ENCODE measurements at regions not wholly inside any gene's neighbourhood (a gene's known extent, or its start where the extent isn't known, plus 50 kb on each side); places are given as distances from the start of the nearest gene placed in this dataset.

DNA sequence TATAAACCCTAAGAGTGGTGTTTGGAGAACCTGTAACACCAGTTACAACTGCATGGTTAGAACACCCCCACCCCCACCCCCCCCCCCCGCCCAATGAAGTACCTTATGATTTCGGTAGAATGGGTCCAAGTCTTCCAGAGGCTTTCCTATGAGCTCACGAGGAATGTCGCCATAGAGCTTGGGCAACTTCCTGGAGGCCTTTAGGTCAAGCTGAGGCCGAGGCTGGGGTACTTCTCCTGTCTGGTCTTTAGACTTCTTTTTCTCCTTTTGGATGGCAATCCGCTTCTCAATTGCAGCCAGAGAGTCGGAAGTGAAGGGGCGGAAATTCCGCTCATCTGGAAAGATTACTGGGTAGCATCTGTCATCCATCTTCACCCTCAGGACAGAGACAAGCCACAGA, 101.8 kb downstream of the SCN11A start:
- ATAC-seq (replicated peaks in 1 of 4), result no peak
- Histone ChIP-seq H3K27me3 (replicated peaks in 1 of 2; ENCODE audit: control insufficient read depth in 2 of 2, extremely low read depth in 1 of 2, insufficient read depth in 2 of 2, low read length in 1 of 2) (no peaks in the 10 kb centered on the region), H3K36me3 (ENCODE audit: control insufficient read depth in 2 of 2, extremely low read depth in 1 of 2, insufficient read depth in 1 of 2, low read length in 1 of 2) (no peaks in the 10 kb centered on the region), H3K27ac (ENCODE audit: low read length) (no peak overlapping the region), H3K9me3 (no peaks in the 10 kb centered on the region), H3K4me1 (ENCODE audit: control insufficient read depth in 1 of 2, extremely low read depth in 1 of 2, insufficient read depth in 2 of 2, low read length in 2 of 2) (no peaks in the 10 kb centered on the region), H3K4me3 (ENCODE audit: control insufficient read depth in 1 of 2, extremely low read depth in 1 of 2, low read length in 1 of 2) (no peak overlapping the region)
- DNase-seq, result no peak
- peaks cover 0 to 3% of the 10 kb centered on the region in 2 donors for H3K27me3 Mint-ChIP-seq
- POLR2A ChIA-PET, result no interaction called here
- H3K36me3 Mint-ChIP-seq, result no peaks in the 10 kb centered on the region
- no peak overlapping the region for H3K4me3 Mint-ChIP-seq
- 80% methylated on average over 3 of the region's 9 CpGs for WGBS (ENCODE audit: insufficient coverage)
- H3K27ac Mint-ChIP-seq, result no peak overlapping the region
- H3K9me3 Mint-ChIP-seq, result no peaks in the 10 kb centered on the region
- CTCF ChIA-PET, result no interaction called here
- no peaks in the 10 kb centered on the region for H3K4me1 Mint-ChIP-seq

GRCh38 chr3:38940394-38940793, 111.3 kb downstream of the SCN11A start:
- H3K27ac Mint-ChIP-seq, result no peak overlapping the region
- DNase-seq (no peak), ATAC-seq (replicated peaks in 1 of 4) (no peak)
- no peaks in the 10 kb centered on the region for H3K36me3 Mint-ChIP-seq
- H3K27me3 Mint-ChIP-seq, result peaks cover 2 to 3% of the 10 kb centered on the region in 2 donors
- H3K9me3 Mint-ChIP-seq, result peaks cover 0 to 4% (median 2%) of the 10 kb centered on the region in 3 donors
- H3K4me3 Mint-ChIP-seq, result no peak overlapping the region
- ChIA-PET POLR2A (no interaction called here), CTCF (no interaction called here)
- Histone ChIP-seq H3K4me3 (ENCODE audit: control insufficient read depth in 1 of 2, extremely low read depth in 1 of 2, low read length in 1 of 2) (no peak overlapping the region), H3K27me3 (replicated peaks in 1 of 2; ENCODE audit: control insufficient read depth in 2 of 2, extremely low read depth in 1 of 2, insufficient read depth in 2 of 2, low read length in 1 of 2) (peaks cover 0 to 5% of the 10 kb centered on the region in 2 experiments), H3K9me3 (no peaks in the 10 kb centered on the region), H3K4me1 (ENCODE audit: control insufficient read depth in 1 of 2, extremely low read depth in 1 of 2, insufficient read depth in 2 of 2, low read length in 2 of 2) (no peaks in the 10 kb centered on the region), H3K36me3 (ENCODE audit: control insufficient read depth in 2 of 2, extremely low read depth in 1 of 2, insufficient read depth in 1 of 2, low read length in 1 of 2) (no peaks in the 10 kb centered on the region), H3K27ac (ENCODE audit: low read length) (no peak overlapping the region)
- no CpG with 5 or more reads among the region's 3 CpGs for WGBS (ENCODE audit: insufficient coverage)
- H3K4me1 Mint-ChIP-seq, result no peaks in the 10 kb centered on the region

DNA sequence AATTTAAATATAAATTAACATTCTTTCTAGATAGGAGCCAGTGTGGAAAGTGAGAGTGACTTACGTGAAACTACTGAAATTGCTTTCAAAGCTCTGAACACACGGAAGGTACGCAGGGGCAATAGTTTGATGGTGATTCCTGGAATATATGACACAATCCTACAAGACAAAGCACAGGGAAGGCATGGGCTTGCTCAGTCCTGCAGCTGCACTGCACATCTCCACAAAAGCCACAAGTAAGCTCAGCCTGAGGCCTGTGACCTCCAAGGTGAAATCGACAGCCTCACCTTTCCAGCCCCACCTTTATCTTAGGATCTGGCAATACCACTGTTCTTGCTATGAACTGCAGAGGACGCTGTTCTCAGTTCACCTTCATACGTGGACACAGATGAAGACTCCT, 109.3 kb upstream of the SCN10A start:
- no peaks in the 10 kb centered on the region for H3K4me1 Mint-ChIP-seq
- no peaks in the 10 kb centered on the region for H3K36me3 ChIP-seq (ENCODE audit: control insufficient read depth in 2 of 2, extremely low read depth in 1 of 2, insufficient read depth in 1 of 2, low read length in 1 of 2)
- no peak overlapping the region for H3K27ac Mint-ChIP-seq
- H3K27me3 ChIP-seq (replicated peaks in 1 of 2; ENCODE audit: control insufficient read depth in 2 of 2, extremely low read depth in 1 of 2, insufficient read depth in 2 of 2, low read length in 1 of 2), result no peaks in the 10 kb centered on the region
- POLR2A ChIA-PET, result no interaction called here
- WGBS (ENCODE audit: insufficient coverage), result 75% methylated on average over 1 of the region's 6 CpGs
- no peaks in the 10 kb centered on the region for H3K36me3 Mint-ChIP-seq
- ATAC-seq (replicated peaks in 1 of 4) (no peak), DNase-seq (no peak)
- CTCF ChIA-PET, result no interaction called here
- H3K4me3 ChIP-seq (ENCODE audit: control insufficient read depth in 1 of 2, extremely low read depth in 1 of 2, low read length in 1 of 2), result no peak overlapping the region
- no peak overlapping the region for H3K27ac ChIP-seq (ENCODE audit: low read length)
- no peaks in the 10 kb centered on the region for H3K4me1 ChIP-seq (ENCODE audit: control insufficient read depth in 1 of 2, extremely low read depth in 1 of 2, insufficient read depth in 2 of 2, low read length in 2 of 2)
- no peaks in the 10 kb centered on the region for H3K9me3 ChIP-seq
- peaks cover 12 to 15% of the 10 kb centered on the region in 2 donors for H3K27me3 Mint-ChIP-seq
- no peak overlapping the region for H3K4me3 Mint-ChIP-seq
- no peaks in the 10 kb centered on the region for H3K9me3 Mint-ChIP-seq

GRCh38 chr3:38916706-38917105, 100.7 kb upstream of the SCN10A start:
- POLR2A ChIA-PET, result no interaction called here
- H3K27me3 Mint-ChIP-seq, result peaks cover 7 to 13% of the 10 kb centered on the region in 2 donors
- CTCF ChIA-PET, result no interaction called here
- H3K27ac ChIP-seq (ENCODE audit: low read length), result no peak overlapping the region
- ATAC-seq (replicated peaks in 1 of 4) (no peak), DNase-seq (no peak)
- H3K9me3 ChIP-seq, result no peaks in the 10 kb centered on the region
- no peaks in the 10 kb centered on the region for H3K36me3 ChIP-seq (ENCODE audit: control insufficient read depth in 2 of 2, extremely low read depth in 1 of 2, insufficient read depth in 1 of 2, low read length in 1 of 2)
- no peaks in the 10 kb centered on the region for H3K9me3 Mint-ChIP-seq
- H3K27ac Mint-ChIP-seq, result no peak overlapping the region
- no peaks in the 10 kb centered on the region for H3K4me1 Mint-ChIP-seq
- WGBS (ENCODE audit: insufficient coverage), result 80% methylated on average over 1 of the region's 1 CpG
- H3K4me3 Mint-ChIP-seq, result no peak overlapping the region
- H3K36me3 Mint-ChIP-seq, result no peaks in the 10 kb centered on the region
- H3K27me3 ChIP-seq (replicated peaks in 1 of 2; ENCODE audit: control insufficient read depth in 2 of 2, extremely low read depth in 1 of 2, insufficient read depth in 2 of 2, low read length in 1 of 2), result peaks cover 0 to 2% of the 10 kb centered on the region in 2 experiments
- no peak overlapping the region for H3K4me3 ChIP-seq (ENCODE audit: control insufficient read depth in 1 of 2, extremely low read depth in 1 of 2, low read length in 1 of 2)
- H3K4me1 ChIP-seq (ENCODE audit: control insufficient read depth in 1 of 2, extremely low read depth in 1 of 2, insufficient read depth in 2 of 2, low read length in 2 of 2), result no peaks in the 10 kb centered on the region

DNA sequence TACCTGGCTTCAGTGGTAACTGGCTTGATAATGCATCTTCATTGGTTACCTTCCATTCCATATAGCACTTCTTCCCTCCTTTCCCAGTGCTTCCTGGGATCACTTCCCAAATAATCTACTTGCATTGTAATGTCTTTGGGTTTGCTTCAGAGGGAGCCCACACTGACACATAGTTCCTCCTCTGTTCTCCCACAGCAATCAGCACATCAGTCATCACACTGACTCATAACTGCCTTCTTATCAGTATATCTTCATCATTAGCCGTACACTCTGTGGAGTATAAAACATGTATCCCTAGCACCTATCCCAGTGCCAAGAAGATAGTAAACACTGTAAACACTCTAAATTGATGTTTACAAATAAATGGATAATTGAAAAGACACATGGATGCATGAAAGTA, 91.4 kb upstream of the SCN10A start:
- H3K27ac ChIP-seq (ENCODE audit: low read length), result no peak overlapping the region
- ChIA-PET POLR2A (no interaction called here), CTCF (no interaction called here)
- WGBS (ENCODE audit: insufficient coverage), result no CpG with 5 or more reads among the region's 1 CpG
- DNase-seq, result no peak
- H3K4me3 Mint-ChIP-seq, result no peak overlapping the region
- no peaks in the 10 kb centered on the region for H3K36me3 Mint-ChIP-seq
- no peak overlapping the region for H3K4me3 ChIP-seq (ENCODE audit: control insufficient read depth in 1 of 2, extremely low read depth in 1 of 2, low read length in 1 of 2)
- no peak for ATAC-seq (replicated peaks in 1 of 4)
- no peaks in the 10 kb centered on the region for H3K27me3 ChIP-seq (replicated peaks in 1 of 2; ENCODE audit: control insufficient read depth in 2 of 2, extremely low read depth in 1 of 2, insufficient read depth in 2 of 2, low read length in 1 of 2)
- H3K9me3 ChIP-seq, result no peaks in the 10 kb centered on the region
- H3K4me1 ChIP-seq (ENCODE audit: control insufficient read depth in 1 of 2, extremely low read depth in 1 of 2, insufficient read depth in 2 of 2, low read length in 2 of 2), result no peaks in the 10 kb centered on the region
- H3K36me3 ChIP-seq (ENCODE audit: control insufficient read depth in 2 of 2, extremely low read depth in 1 of 2, insufficient read depth in 1 of 2, low read length in 1 of 2), result no peaks in the 10 kb centered on the region
- H3K27ac Mint-ChIP-seq, result no peak overlapping the region
- peaks cover 2 to 4% of the 10 kb centered on the region in 2 donors for H3K27me3 Mint-ChIP-seq
- H3K9me3 Mint-ChIP-seq, result no peaks in the 10 kb centered on the region
- H3K4me1 Mint-ChIP-seq, result no peaks in the 10 kb centered on the region

DNA sequence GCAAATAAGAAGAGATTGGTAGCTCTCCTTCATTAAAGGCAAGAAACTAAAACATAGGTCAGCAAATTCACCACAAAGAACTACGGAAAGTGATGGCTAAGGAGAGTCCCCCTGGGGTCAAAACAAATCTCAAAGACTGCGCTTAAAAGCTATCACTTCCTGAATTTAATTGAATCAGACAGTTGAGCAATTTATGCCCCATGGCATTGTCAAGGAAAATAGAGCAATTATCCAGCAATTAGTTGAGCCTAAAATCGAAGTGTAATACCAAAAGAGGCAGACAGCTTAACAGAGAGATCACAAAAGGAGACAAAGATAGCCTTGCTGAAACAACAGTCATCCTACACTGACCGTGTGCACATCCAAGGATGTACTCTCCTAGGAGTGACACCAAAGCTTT, 74.4 kb upstream of the SCN10A start:
- no peaks in the 10 kb centered on the region for H3K27me3 ChIP-seq (replicated peaks in 1 of 2; ENCODE audit: control insufficient read depth in 2 of 2, extremely low read depth in 1 of 2, insufficient read depth in 2 of 2, low read length in 1 of 2)
- WGBS (ENCODE audit: insufficient coverage), result 58% methylated on average over 2 of the region's 4 CpGs
- H3K4me3 ChIP-seq (ENCODE audit: control insufficient read depth in 1 of 2, extremely low read depth in 1 of 2, low read length in 1 of 2), result no peak overlapping the region
- no peak overlapping the region for H3K27ac ChIP-seq (ENCODE audit: low read length)
- H3K36me3 ChIP-seq (ENCODE audit: control insufficient read depth in 2 of 2, extremely low read depth in 1 of 2, insufficient read depth in 1 of 2, low read length in 1 of 2), result no peaks in the 10 kb centered on the region
- no peaks in the 10 kb centered on the region for H3K9me3 ChIP-seq
- Mint-ChIP-seq H3K27ac (no peak overlapping the region), H3K27me3 (peaks cover 2 to 4% of the 10 kb centered on the region in 2 donors), H3K4me1 (no peaks in the 10 kb centered on the region), H3K36me3 (no peaks in the 10 kb centered on the region), H3K9me3 (peaks cover 15 to 27% (median 17%) of the 10 kb centered on the region in 3 donors), H3K4me3 (no peak overlapping the region)
- ChIA-PET CTCF (no interaction called here), POLR2A (no interaction called here)
- ATAC-seq (replicated peaks in 1 of 4) (no peak), DNase-seq (no peak)
- no peaks in the 10 kb centered on the region for H3K4me1 ChIP-seq (ENCODE audit: control insufficient read depth in 1 of 2, extremely low read depth in 1 of 2, insufficient read depth in 2 of 2, low read length in 2 of 2)

DNA sequence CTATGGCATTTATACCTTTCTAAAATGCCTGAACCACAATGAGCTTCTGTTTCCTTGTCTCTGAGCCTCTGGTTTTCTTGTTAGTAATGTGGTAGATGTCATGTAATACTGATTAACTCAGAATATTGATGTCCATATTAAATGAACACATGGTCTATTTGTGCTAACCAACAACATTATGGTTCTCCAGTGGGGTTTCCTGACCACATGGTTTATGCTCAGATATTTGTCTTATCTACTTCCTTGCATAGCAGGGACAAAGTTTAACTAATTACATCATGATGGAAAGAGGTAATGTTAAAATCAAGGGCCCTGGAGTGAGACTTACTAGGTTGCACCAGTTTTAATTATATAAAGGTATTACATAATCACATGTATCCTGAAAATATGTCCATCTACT, 62.6 kb upstream of the SCN10A start:
- H3K9me3 Mint-ChIP-seq, result peaks cover 0 to 3% (median 0%) of the 10 kb centered on the region in 3 donors
- CTCF ChIA-PET, result no interaction called here
- no peaks in the 10 kb centered on the region for H3K4me1 Mint-ChIP-seq
- Histone ChIP-seq H3K36me3 (ENCODE audit: control insufficient read depth in 2 of 2, extremely low read depth in 1 of 2, insufficient read depth in 1 of 2, low read length in 1 of 2) (no peaks in the 10 kb centered on the region), H3K4me1 (ENCODE audit: control insufficient read depth in 1 of 2, extremely low read depth in 1 of 2, insufficient read depth in 2 of 2, low read length in 2 of 2) (no peaks in the 10 kb centered on the region), H3K4me3 (ENCODE audit: control insufficient read depth in 1 of 2, extremely low read depth in 1 of 2, low read length in 1 of 2) (no peak overlapping the region), H3K27ac (ENCODE audit: low read length) (no peak overlapping the region), H3K9me3 (no peaks in the 10 kb centered on the region), H3K27me3 (replicated peaks in 1 of 2; ENCODE audit: control insufficient read depth in 2 of 2, extremely low read depth in 1 of 2, insufficient read depth in 2 of 2, low read length in 1 of 2) (peaks cover 0 to 3% of the 10 kb centered on the region in 2 experiments)
- POLR2A ChIA-PET, result no interaction called here
- H3K36me3 Mint-ChIP-seq, result no peaks in the 10 kb centered on the region
- no peak for ATAC-seq (replicated peaks in 1 of 4)
- H3K4me3 Mint-ChIP-seq, result no peak overlapping the region
- no peak for DNase-seq
- peaks cover 0 to 9% of the 10 kb centered on the region in 2 donors for H3K27me3 Mint-ChIP-seq
- no peak overlapping the region for H3K27ac Mint-ChIP-seq

Data from T-cell (primary cell).